K562 (cell line): ENCODE measurements at regions not wholly inside any gene's neighbourhood (a gene's known extent, or its start where the extent isn't known, plus 50 kb on each side); places are given as distances from the start of the nearest gene placed in this dataset.

Source experiments
- ATAC-seq: fragments of 200-7000 bp; cut with Tn5 transposase; 3 replicates; pipeline ENCODE4 v1.9.1; 2020; ENCODE audit warnings: moderate library complexity
- BruUV-seq: library from RNA; stranded (reverse); fragments of 400-500 nt; replicated peaks from 2 replicates; lab custom pipeline; 2021; lab: Mats Ljungman, UMichigan
- CTCF ChIA-PET: fragments of 300-600 bp; formaldehyde crosslinking; extraction: SDS; loops from one replicate; lab custom pipeline; 2021; ENCODE audit warnings: low intra/inter-chr PET ratio; lab: Yijun Ruan, JAX
- POLR2A ChIA-PET: fragments of 300-600, 350-650 bp; sonication (Branson Sonifier 250); formaldehyde crosslinking; extraction: SDS; loops from one replicate; lab custom pipeline; 2021; ENCODE audit warnings: antibody characterized with exemption, inconsistent platforms; lab: Yijun Ruan, JAX
- DNase-seq, 4 experiments: peaks; one replicate each; pipeline versions ENCODE4 v3.0.0 to v3.0.0-alpha.2; 2011 to 2018; ENCODE audit warnings: low spot score in 3 of 4, mixed read lengths in 3 of 4; ENCODE audit errors: extremely low read depth in 1 of 4
- FAIRE-seq: peaks from 2 replicates; lab custom pipeline; 2011; peaks lifted over from hg19 to GRCh38; lab: Jason Lieb, UNC
- H2AFZ ChIP-seq: 2 replicates; pipeline ENCODE4 v1.6.0; 2011; ENCODE audit warnings: low read depth, low read length, control low read depth, inconsistent platforms
- H3K27ac ChIP-seq: fragments of 200-600 bp; 3 replicates; pipeline ENCODE4 v1.8.0; 2011; ENCODE audit warnings: low read depth, mild to moderate bottlenecking, control low read depth, inconsistent platforms, low read length, moderate library complexity, mixed read lengths; ENCODE audit errors: extremely low read depth
- H3K27me3 ChIP-seq, 2 experiments: fragments of 300-600 bp in 1 of 2; 2 replicates in 1 of 2; 3 replicates in 1 of 2; pipeline versions ENCODE4 v1.6.0 to v1.8.0; 2011; ENCODE audit warnings: inconsistent platforms in 2 of 2, low read length in 2 of 2, mild to moderate bottlenecking in 1 of 2, mixed read lengths in 1 of 2, moderate library complexity in 1 of 2; ENCODE audit not compliant: control insufficient read depth in 2 of 2, insufficient read depth in 2 of 2
- H3K36me3 ChIP-seq: fragments of 300-600 bp; 3 replicates; pipeline ENCODE4 v1.8.0; 2011; ENCODE audit warnings: mild to moderate bottlenecking, low read length, inconsistent platforms; ENCODE audit not compliant: control insufficient read depth, insufficient read depth
- H3K4me1 ChIP-seq, 2 experiments: fragments of 200-600 bp in 1 of 2; replicated peaks in 1 of 2; 2 replicates in 1 of 2; 3 replicates in 1 of 2; pipeline versions ENCODE4 v1.5.1 to v1.8.0; 2011; ENCODE audit warnings: inconsistent platforms in 2 of 2, low read length in 2 of 2, mild to moderate bottlenecking in 1 of 2, mixed read lengths in 1 of 2, moderate library complexity in 1 of 2; ENCODE audit not compliant: control insufficient read depth in 2 of 2, insufficient read depth in 2 of 2
- H3K4me2 ChIP-seq: 2 replicates; pipeline ENCODE4 v1.6.1; 2011; ENCODE audit warnings: low read length, control low read depth, inconsistent platforms, mixed read lengths; ENCODE audit not compliant: insufficient read depth
- H3K4me3 ChIP-seq: fragments of 200-600 bp; sonication (generic), shearing (Covaris generic); 2 replicates; pipeline ENCODE4 v1.5.1; 2016; ENCODE audit warnings: control low read depth, inconsistent platforms
- H3K79me2 ChIP-seq: fragments of 200-600 bp; 3 replicates; pipeline ENCODE4 v1.8.0; 2011; ENCODE audit warnings: low read length, inconsistent platforms; ENCODE audit not compliant: control insufficient read depth, insufficient read depth
- H3K9ac ChIP-seq, 2 experiments: 2 replicates each; pipeline versions ENCODE4 v1.6.0 to v1.6.1; 2011; ENCODE audit warnings: low read depth in 2 of 2, low read length in 2 of 2, control low read depth in 1 of 2, inconsistent platforms in 1 of 2, mild to moderate bottlenecking in 1 of 2, mixed read lengths in 1 of 2; ENCODE audit not compliant: insufficient read depth in 1 of 2
- H3K9me1 ChIP-seq: one replicate; pipeline ENCODE4 v1.6.0; 2011; ENCODE audit warnings: inconsistent platforms, mild to moderate bottlenecking, low read length, moderate library complexity; ENCODE audit not compliant: control insufficient read depth, insufficient read depth
- H3K9me3 ChIP-seq: replicated peaks from 2 replicates; pipeline ENCODE4 v1.5.1; 2011; ENCODE audit warnings: low read depth, low read length, inconsistent platforms; ENCODE audit not compliant: control insufficient read depth, insufficient read depth
- H4K20me1 ChIP-seq: replicated peaks from 2 replicates; pipeline ENCODE4 v1.6.1; 2011; ENCODE audit warnings: low read length, inconsistent platforms, mixed read lengths; ENCODE audit not compliant: control insufficient read depth, insufficient read depth
- RUNX1 ChIP-seq: sonication (generic); IDR thresholded peaks from 2 replicates; pipeline ENCODE4 v1.6.1; 2016; ENCODE audit warnings: antibody characterized with exemption, low read depth
- SMAD1 ChIP-seq: fragments of 150-350 bp; IDR thresholded peaks from 2 replicates; pipeline ENCODE4 v1.6.1; 2014; ENCODE audit warnings: low read length, low read depth; ENCODE audit not compliant: partially characterized antibody
- TCFL5 ChIP-seq: fragments of 250-450 bp; sonication (Bioruptor Pico); conservative IDR thresholded peaks from 2 replicates; pipeline ENCODE4 v1.6.1; 2021; ENCODE audit warnings: mild to moderate bottlenecking, moderate library complexity, matching md5 sums
- THRAP3 ChIP-seq: fragments of 450-650 bp; IDR thresholded peaks from 2 replicates; pipeline ENCODE4 v1.6.1; 2016; ENCODE audit warnings: mild to moderate bottlenecking, inconsistent platforms, borderline replicate concordance
- ZNF23 ChIP-seq: fragments of 250-450 bp; sonication (Bioruptor Pico); IDR thresholded peaks from 2 replicates; pipeline ENCODE4 v1.4.0; 2020; ENCODE audit warnings: mild to moderate bottlenecking
- ZNF253 ChIP-seq: fragments of 250-450 bp; sonication (Bioruptor Pico); conservative IDR thresholded peaks from 2 replicates; pipeline ENCODE4 v1.6.1; 2021; ENCODE audit warnings: mild to moderate bottlenecking
- ZNF354B ChIP-seq: fragments of 250-450 bp; sonication (Bioruptor Pico); IDR thresholded peaks from 2 replicates; pipeline ENCODE4 v1.4.0; 2020
- ZNF766 ChIP-seq: fragments of 200-800 bp; sonication (Bioruptor generic); conservative IDR thresholded peaks from 2 replicates; pipeline ENCODE4 v1.6.1; 2016; ENCODE audit warnings: missing genetic modification characterization, missing compliant biosample characterization
- in situ Hi-C: fragments of 300-500 bp; cut with MboI; formaldehyde crosslinking; loops from 4 replicates; pipeline ENCODE4 v1.15.0; 2018; ENCODE audit warnings: inconsistent platforms, mixed read lengths
- intact Hi-C: fragments of 100-400 bp; cut with micrococcal nuclease; formaldehyde crosslinking; loops from 2 replicates; pipeline ENCODE4 v1.14.2; 2022
- TF ChIP-seq, protein P1 (sequence below): IDR thresholded peaks from 2 replicates; pipeline ENCODE4 v1.6.1; 2011; ENCODE audit warnings: borderline replicate concordance, low read depth, mild to moderate bottlenecking, moderate library complexity, low read length; ENCODE audit not compliant: insufficient read depth, poor library complexity, severe bottlenecking
- TF ChIP-seq, protein P2 (sequence below): fragments of 450-650 bp; formaldehyde crosslinking; IDR thresholded peaks from 2 replicates; pipeline ENCODE4 v1.4.0; 2020; ENCODE audit warnings: mild to moderate bottlenecking
- TF ChIP-seq, protein P3 (sequence below): fragments of 200-800 bp; sonication (Bioruptor generic); IDR thresholded peaks from 2 replicates; pipeline ENCODE4 v1.6.1; 2016; ENCODE audit warnings: missing genetic modification characterization, missing compliant biosample characterization
- TF ChIP-seq, protein P4 (sequence below): fragments of 250-450 bp; sonication (Bioruptor Pico); IDR thresholded peaks from 2 replicates; pipeline ENCODE4 v1.9.0; 2021; ENCODE audit warnings: mild to moderate bottlenecking

DNA sequence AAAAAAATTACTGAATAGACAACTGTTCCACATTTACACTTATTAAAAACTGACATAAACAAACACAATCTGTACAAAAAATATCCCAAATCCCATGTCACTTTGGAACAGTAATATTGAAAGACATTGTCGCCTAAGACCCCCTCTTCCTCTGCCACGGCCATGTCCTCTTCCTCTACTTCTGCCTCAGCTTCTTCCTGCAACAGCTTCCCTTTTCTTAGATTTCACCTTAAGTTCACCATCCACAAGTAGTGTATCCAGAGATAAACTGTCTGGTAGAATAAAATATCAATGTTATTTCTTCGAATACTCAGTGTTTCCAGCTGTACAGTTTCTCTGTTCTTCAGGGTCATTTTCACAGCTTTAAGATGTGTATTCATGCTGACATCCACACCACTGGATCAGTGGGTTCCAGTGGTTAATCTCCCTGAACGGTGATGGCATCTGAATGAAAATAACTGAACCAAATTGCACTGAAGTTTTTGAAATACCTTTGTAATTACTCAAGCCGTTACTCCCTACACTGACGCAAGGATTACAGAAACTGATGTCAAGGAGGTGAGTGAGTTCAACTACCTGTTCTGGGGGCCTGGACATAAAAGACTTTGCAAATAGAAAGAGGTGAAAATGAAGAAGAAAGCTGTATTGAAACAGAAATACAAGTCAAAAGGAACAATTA, 208.5 kb downstream of the C12orf50 start (continued):
- TF ChIP-seq, protein P1, sequence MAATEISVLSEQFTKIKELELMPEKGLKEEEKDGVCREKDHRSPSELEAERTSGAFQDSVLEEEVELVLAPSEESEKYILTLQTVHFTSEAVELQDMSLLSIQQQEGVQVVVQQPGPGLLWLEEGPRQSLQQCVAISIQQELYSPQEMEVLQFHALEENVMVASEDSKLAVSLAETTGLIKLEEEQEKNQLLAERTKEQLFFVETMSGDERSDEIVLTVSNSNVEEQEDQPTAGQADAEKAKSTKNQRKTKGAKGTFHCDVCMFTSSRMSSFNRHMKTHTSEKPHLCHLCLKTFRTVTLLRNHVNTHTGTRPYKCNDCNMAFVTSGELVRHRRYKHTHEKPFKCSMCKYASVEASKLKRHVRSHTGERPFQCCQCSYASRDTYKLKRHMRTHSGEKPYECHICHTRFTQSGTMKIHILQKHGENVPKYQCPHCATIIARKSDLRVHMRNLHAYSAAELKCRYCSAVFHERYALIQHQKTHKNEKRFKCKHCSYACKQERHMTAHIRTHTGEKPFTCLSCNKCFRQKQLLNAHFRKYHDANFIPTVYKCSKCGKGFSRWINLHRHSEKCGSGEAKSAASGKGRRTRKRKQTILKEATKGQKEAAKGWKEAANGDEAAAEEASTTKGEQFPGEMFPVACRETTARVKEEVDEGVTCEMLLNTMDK, result no peak
- no peak for TF ChIP-seq ZNF766 (CRISPR knock-in tag)
- TF ChIP-seq, all 486 proteins: peak for 0

DNA sequence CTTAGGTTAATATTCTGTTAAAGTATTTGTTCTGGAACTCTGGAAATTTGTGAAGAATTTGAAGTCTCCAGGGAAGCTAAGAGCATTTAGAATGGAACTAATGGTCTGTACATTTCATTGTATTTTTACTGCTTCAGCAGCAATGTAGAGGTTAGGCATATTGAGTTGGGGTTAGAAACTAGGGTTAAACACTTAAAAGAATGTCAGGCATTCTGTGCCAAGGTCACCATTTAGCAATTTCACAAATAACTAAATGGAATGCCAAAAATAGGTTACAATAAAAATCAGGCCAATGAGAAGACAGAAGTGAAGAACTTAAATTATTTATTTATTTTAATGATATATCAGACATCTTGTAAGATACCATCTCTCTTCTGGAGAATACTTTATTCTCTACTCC, 210.8 kb downstream of the C12orf50 start:
- in situ Hi-C loops, result no loop called here
- CTCF ChIA-PET, result no interaction called here
- TF ChIP-seq SMAD1 (no peak), THRAP3 (no peak), ZNF253 (CRISPR knock-in tag) (no peak), ZNF354B (CRISPR knock-in tag) (no peak), RUNX1 (no peak), TCFL5 (no peak), ZNF23 (CRISPR knock-in tag) (no peak)
- TF ChIP-seq, protein P2, sequence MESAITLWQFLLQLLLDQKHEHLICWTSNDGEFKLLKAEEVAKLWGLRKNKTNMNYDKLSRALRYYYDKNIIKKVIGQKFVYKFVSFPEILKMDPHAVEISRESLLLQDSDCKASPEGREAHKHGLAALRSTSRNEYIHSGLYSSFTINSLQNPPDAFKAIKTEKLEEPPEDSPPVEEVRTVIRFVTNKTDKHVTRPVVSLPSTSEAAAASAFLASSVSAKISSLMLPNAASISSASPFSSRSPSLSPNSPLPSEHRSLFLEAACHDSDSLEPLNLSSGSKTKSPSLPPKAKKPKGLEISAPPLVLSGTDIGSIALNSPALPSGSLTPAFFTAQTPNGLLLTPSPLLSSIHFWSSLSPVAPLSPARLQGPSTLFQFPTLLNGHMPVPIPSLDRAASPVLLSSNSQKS (CRISPR knock-in tag), result no peak
- TF ChIP-seq, protein P3, sequence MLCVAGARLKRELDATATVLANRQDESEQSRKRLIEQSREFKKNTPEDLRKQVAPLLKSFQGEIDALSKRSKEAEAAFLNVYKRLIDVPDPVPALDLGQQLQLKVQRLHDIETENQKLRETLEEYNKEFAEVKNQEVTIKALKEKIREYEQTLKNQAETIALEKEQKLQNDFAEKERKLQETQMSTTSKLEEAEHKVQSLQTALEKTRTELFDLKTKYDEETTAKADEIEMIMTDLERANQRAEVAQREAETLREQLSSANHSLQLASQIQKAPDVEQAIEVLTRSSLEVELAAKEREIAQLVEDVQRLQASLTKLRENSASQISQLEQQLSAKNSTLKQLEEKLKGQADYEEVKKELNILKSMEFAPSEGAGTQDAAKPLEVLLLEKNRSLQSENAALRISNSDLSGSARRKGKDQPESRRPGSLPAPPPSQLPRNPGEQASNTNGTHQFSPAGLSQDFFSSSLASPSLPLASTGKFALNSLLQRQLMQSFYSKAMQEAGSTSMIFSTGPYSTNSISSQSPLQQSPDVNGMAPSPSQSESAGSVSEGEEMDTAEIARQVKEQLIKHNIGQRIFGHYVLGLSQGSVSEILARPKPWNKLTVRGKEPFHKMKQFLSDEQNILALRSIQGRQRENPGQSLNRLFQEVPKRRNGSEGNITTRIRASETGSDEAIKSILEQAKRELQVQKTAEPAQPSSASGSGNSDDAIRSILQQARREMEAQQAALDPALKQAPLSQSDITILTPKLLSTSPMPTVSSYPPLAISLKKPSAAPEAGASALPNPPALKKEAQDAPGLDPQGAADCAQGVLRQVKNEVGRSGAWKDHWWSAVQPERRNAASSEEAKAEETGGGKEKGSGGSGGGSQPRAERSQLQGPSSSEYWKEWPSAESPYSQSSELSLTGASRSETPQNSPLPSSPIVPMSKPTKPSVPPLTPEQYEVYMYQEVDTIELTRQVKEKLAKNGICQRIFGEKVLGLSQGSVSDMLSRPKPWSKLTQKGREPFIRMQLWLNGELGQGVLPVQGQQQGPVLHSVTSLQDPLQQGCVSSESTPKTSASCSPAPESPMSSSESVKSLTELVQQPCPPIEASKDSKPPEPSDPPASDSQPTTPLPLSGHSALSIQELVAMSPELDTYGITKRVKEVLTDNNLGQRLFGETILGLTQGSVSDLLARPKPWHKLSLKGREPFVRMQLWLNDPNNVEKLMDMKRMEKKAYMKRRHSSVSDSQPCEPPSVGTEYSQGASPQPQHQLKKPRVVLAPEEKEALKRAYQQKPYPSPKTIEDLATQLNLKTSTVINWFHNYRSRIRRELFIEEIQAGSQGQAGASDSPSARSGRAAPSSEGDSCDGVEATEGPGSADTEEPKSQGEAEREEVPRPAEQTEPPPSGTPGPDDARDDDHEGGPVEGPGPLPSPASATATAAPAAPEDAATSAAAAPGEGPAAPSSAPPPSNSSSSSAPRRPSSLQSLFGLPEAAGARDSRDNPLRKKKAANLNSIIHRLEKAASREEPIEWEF, result no peak
- TF ChIP-seq, protein P4, sequence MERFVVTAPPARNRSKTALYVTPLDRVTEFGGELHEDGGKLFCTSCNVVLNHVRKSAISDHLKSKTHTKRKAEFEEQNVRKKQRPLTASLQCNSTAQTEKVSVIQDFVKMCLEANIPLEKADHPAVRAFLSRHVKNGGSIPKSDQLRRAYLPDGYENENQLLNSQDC, result no peak

More for the DNA sequence above, 210.8 kb downstream of the C12orf50 start:
- H3K27ac ChIP-seq, result no peak overlapping the region
- no peaks in the 10 kb centered on the region for H3K4me1 ChIP-seq
- H3K4me3 ChIP-seq, result no peak overlapping the region
- H3K36me3 ChIP-seq, result no peaks in the 10 kb centered on the region
- H3K9me3 ChIP-seq, result no peaks in the 10 kb centered on the region
- BruUV-seq, result no TSS peak
- H4K20me1 ChIP-seq, result no peaks in the 10 kb centered on the region
- DNase-seq (no peak), FAIRE-seq (no peak), ATAC-seq (no peak)
- intact Hi-C loops, result no loop called here
- no peak overlapping the region for H3K4me2 ChIP-seq
- no peaks in the 10 kb centered on the region for H3K27me3 ChIP-seq
- H2AFZ ChIP-seq, result no peak overlapping the region
- POLR2A ChIA-PET, result no interaction called here
- H3K79me2 ChIP-seq, result no peaks in the 10 kb centered on the region
- H3K9me1 ChIP-seq, result no peaks in the 10 kb centered on the region
- H3K9ac ChIP-seq, result no peak overlapping the region
